HepG2 (cell line): ENCODE measurements at regions not wholly inside any gene's neighbourhood (a gene's known extent, or its start where the extent isn't known, plus 50 kb on each side); places are given as distances from the start of the nearest gene placed in this dataset.

ENCODE experiments used
- ATAC-seq: fragments of 200-7000 bp; cut with Tn5 transposase; 3 replicates; pipeline ENCODE4 v1.9.1; 2020; ENCODE audit warnings: mild to moderate bottlenecking, moderate library complexity
- BruUV-seq: library from RNA; stranded (reverse); fragments of 400-500 nt; replicated peaks from 2 replicates; lab custom pipeline; 2021; lab: Mats Ljungman, UMichigan
- CTCF ChIA-PET: fragments of 300-600 bp; formaldehyde crosslinking; extraction: SDS; loops from one replicate; lab custom pipeline; 2021; ENCODE audit warnings: low total read pairs, inconsistent platforms, low intra/inter-chr PET ratio; lab: Yijun Ruan, JAX
- POLR2A ChIA-PET: fragments of 350-600 bp; sonication (Branson Sonifier 250); formaldehyde crosslinking; loops from one replicate; lab custom pipeline; 2020; ENCODE audit warnings: antibody characterized with exemption, inconsistent platforms; lab: Yijun Ruan, JAX
- DNase-seq: peaks from one replicate; pipeline ENCODE4 v3.0.0-alpha.2; 2015; ENCODE audit warnings: low spot score
- FAIRE-seq: peaks from 3 replicates; lab custom pipeline; 2011; peaks lifted over from hg19 to GRCh38; lab: Jason Lieb, UNC
- H2AFZ ChIP-seq: one replicate; pipeline ENCODE4 v1.6.1; 2011; ENCODE audit warnings: low read length, inconsistent platforms
- H3K27ac ChIP-seq: fragments of 300-600 bp; 3 replicates; pipeline ENCODE4 v1.8.0; 2011; ENCODE audit warnings: mixed run types, mild to moderate bottlenecking, mixed read lengths, low read length, inconsistent platforms; ENCODE audit not compliant: insufficient read depth; ENCODE audit errors: extremely low read length
- H3K27me3 ChIP-seq, 2 experiments: fragments of 200-600 bp in 1 of 2; 2 replicates in 1 of 2; 3 replicates in 1 of 2; pipeline versions ENCODE4 v1.6.0 to v1.8.0; 2011; ENCODE audit warnings: low read length in 2 of 2, mild to moderate bottlenecking in 2 of 2, moderate library complexity in 2 of 2, inconsistent platforms in 1 of 2; ENCODE audit not compliant: insufficient read depth in 2 of 2, control insufficient read depth in 1 of 2
- H3K36me3 ChIP-seq, 2 experiments: fragments of 200-600 bp in 1 of 2; replicated peaks in 1 of 2; 2 replicates in 1 of 2; 3 replicates in 1 of 2; pipeline versions ENCODE4 v1.5.1 to v1.8.0; 2011; ENCODE audit warnings: low read length in 2 of 2, inconsistent platforms in 1 of 2; ENCODE audit not compliant: insufficient read depth in 2 of 2, control insufficient read depth in 1 of 2
- H3K4me1 ChIP-seq: 2 replicates; pipeline ENCODE4 v1.5.1; 2012; ENCODE audit warnings: low read length, inconsistent platforms; ENCODE audit not compliant: insufficient read depth
- H3K4me2 ChIP-seq: 2 replicates; pipeline ENCODE4 v1.6.0; 2011; ENCODE audit warnings: low read depth, low read length, inconsistent platforms
- H3K4me3 ChIP-seq, 3 experiments: fragments of 200-600 bp in 1 of 3; sonication (generic), shearing (Covaris generic) in 1 of 3; replicated peaks in 1 of 3; 2 replicates each; pipeline ENCODE4 v1.5.1; 2011 to 2016; ENCODE audit warnings: low read length in 3 of 3, inconsistent platforms in 2 of 3, low read depth in 2 of 3, mild to moderate bottlenecking in 2 of 3, control low read depth in 1 of 3, mixed read lengths in 1 of 3; ENCODE audit not compliant: insufficient read depth in 1 of 3
- H3K79me2 ChIP-seq: one replicate; pipeline ENCODE4 v1.6.1; 2011; ENCODE audit warnings: low read length, inconsistent platforms; ENCODE audit not compliant: insufficient read depth
- H3K9ac ChIP-seq: 2 replicates; pipeline ENCODE4 v1.6.0; 2011; ENCODE audit warnings: mild to moderate bottlenecking, low read depth, low read length, inconsistent platforms; ENCODE audit not compliant: insufficient read depth
- H3K9me3 ChIP-seq: 2 replicates; pipeline ENCODE4 v1.5.1; 2012; ENCODE audit warnings: mild to moderate bottlenecking, low read length
- H4K20me1 ChIP-seq: 2 replicates; pipeline ENCODE4 v1.6.0; 2011; ENCODE audit warnings: inconsistent platforms, mild to moderate bottlenecking, low read length, moderate library complexity; ENCODE audit not compliant: insufficient read depth
- ARID5B ChIP-seq: IDR thresholded peaks from 2 replicates; pipeline ENCODE4 v1.4.0; 2020; ENCODE audit warnings: mild to moderate bottlenecking, missing genetic modification reagents
- BORCS8-MEF2B ChIP-seq: sonication (generic); formaldehyde crosslinking; IDR thresholded peaks from 2 replicates; pipeline ENCODE4 v1.8.0; 2022; ENCODE audit warnings: mild to moderate bottlenecking, missing genetic modification reagents
- HBP1 ChIP-seq: IDR thresholded peaks from 2 replicates; pipeline ENCODE4 v1.6.1; 2016; ENCODE audit warnings: low read depth, control low read depth
- IKZF5 ChIP-seq: IDR thresholded peaks from 2 replicates; pipeline ENCODE4 v1.6.1; 2018; ENCODE audit warnings: missing genetic modification reagents, mild to moderate bottlenecking, missing compliant biosample characterization
- KDM5B ChIP-seq: sonication (generic); formaldehyde crosslinking; IDR thresholded peaks from 2 replicates; pipeline ENCODE4 v1.4.0; 2020; ENCODE audit warnings: missing genetic modification reagents, mild to moderate bottlenecking, borderline replicate concordance
- NR2F2 ChIP-seq: IDR thresholded peaks from 2 replicates; pipeline ENCODE4 v1.6.1; 2012; ENCODE audit warnings: low read depth, inconsistent platforms, borderline replicate concordance
- PHB2 ChIP-seq: fragments of 450-650 bp; IDR thresholded peaks from 2 replicates; pipeline ENCODE4 v1.6.1; 2018; ENCODE audit not compliant: partially characterized antibody
- RARG ChIP-seq: sonication (generic); formaldehyde crosslinking; IDR thresholded peaks from 2 replicates; pipeline ENCODE4 v1.4.0; 2020; ENCODE audit warnings: low read depth, mild to moderate bottlenecking, missing genetic modification reagents
- RELA ChIP-seq: sonication (generic); formaldehyde crosslinking; IDR thresholded peaks from 2 replicates; pipeline ENCODE4 v1.4.0; 2020; ENCODE audit warnings: missing genetic modification reagents
- THAP11 ChIP-seq: IDR thresholded peaks from 2 replicates; pipeline ENCODE4 v1.6.1; 2016; ENCODE audit warnings: missing biosample characterization, missing genetic modification reagents
- ZNF235 ChIP-seq: sonication (generic); formaldehyde crosslinking; IDR thresholded peaks from 2 replicates; pipeline ENCODE4 v1.8.1; 2023; ENCODE audit warnings: mild to moderate bottlenecking, missing genetic modification reagents, borderline replicate concordance
- ZNF281 ChIP-seq: sonication (generic); formaldehyde crosslinking; IDR thresholded peaks from 2 replicates; pipeline ENCODE4 v1.4.0; 2020; ENCODE audit warnings: missing genetic modification reagents, borderline replicate concordance
- ZNF282 ChIP-seq: fragments of 450-650 bp; IDR thresholded peaks from 2 replicates; pipeline ENCODE4 v1.6.1; 2018; ENCODE audit not compliant: partially characterized antibody
- ZNF414 ChIP-seq: sonication (generic); formaldehyde crosslinking; IDR thresholded peaks from 2 replicates; pipeline ENCODE4 v1.5.0; 2020; ENCODE audit warnings: missing genetic modification reagents
- ZNF615 ChIP-seq: sonication (generic); formaldehyde crosslinking; IDR thresholded peaks from 2 replicates; pipeline ENCODE4 v1.5.0; 2020; ENCODE audit warnings: mild to moderate bottlenecking, missing genetic modification reagents, borderline replicate concordance
- whole genome bisulfite sequencing: methylation state at CpG from one replicate; pipeline ENCODE4 v1.1.6; 2017; ENCODE audit warnings: low lambda C conversion rate; 5-methylcytosine and 5-hydroxymethylcytosine counted together
- in situ Hi-C: cut with HindIII; loops from 2 replicates; pipeline ENCODE4 v1.10.0; 2017; ENCODE audit warnings: low pct_unique_long_range_greater_than_20kb; ENCODE audit not compliant: extremely low pct_ligation_motif_present
- intact Hi-C: fragments of 100-400 bp; cut with micrococcal nuclease; formaldehyde crosslinking; loops from one replicate; pipeline ENCODE4 v1.10.0; 2022; ENCODE audit not compliant: unreplicated experiment

GRCh38 chr10:78428579-78428978 is 394.9 kb downstream of the RPS24 start (continued):
- no peak for TF ChIP-seq ARID5B (CRISPR knock-in tag)
- no peak for TF ChIP-seq KDM5B
- TF ChIP-seq PHB2: no peak
- no peak for TF ChIP-seq ZNF235 (CRISPR knock-in tag)
- TF ChIP-seq HBP1 (CRISPR knock-in tag): no peak
- no peak for TF ChIP-seq BORCS8-MEF2B (CRISPR knock-in tag)

GRCh38 chr10:78429984-78430383 is 396.3 kb downstream of the RPS24 start:
- CTCF ChIA-PET: no interaction called here
- 44% methylated on average over 3 of the region's 3 CpGs for WGBS
- Histone ChIP-seq H3K27ac (no peak overlapping the region), H4K20me1 (no peaks in the 10 kb centered on the region), H3K9ac (no peak overlapping the region), H3K9me3 (no peaks in the 10 kb centered on the region), H2AFZ (no peak overlapping the region), H3K4me3 (no peak overlapping the region), H3K4me2 (no peak overlapping the region), H3K27me3 (no peaks in the 10 kb centered on the region), H3K4me1 (peaks cover 13% of the 10 kb centered on the region), H3K36me3 (no peaks in the 10 kb centered on the region), H3K79me2 (no peaks in the 10 kb centered on the region)
- DNase-seq (no peak), ATAC-seq (no peak), FAIRE-seq (no peak)
- intact Hi-C loops: loop anchor here (10.0 kb wide), 2 partner anchors 385 to 765 kb away; no protein-coding TSS in a partner anchor
- in situ Hi-C loops: no loop called here
- no TSS peak for BruUV-seq
- POLR2A ChIA-PET: no interaction called here
- TF ChIP-seq ZNF281 (CRISPR knock-in tag) (no peak), RELA (CRISPR knock-in tag) (no peak), ZNF282 (no peak), ZNF615 (no peak), NR2F2 (no peak), THAP11 (CRISPR knock-in tag) (no peak), IKZF5 (CRISPR knock-in tag) (no peak), ZNF414 (CRISPR knock-in tag) (no peak), RARG (no peak)
